ENCODE measurements at regions not wholly inside any gene's neighbourhood (a gene's known extent, or its start where the extent isn't known, plus 50 kb on each side); places are given as distances from the start of the nearest gene placed in this dataset.

DNA sequence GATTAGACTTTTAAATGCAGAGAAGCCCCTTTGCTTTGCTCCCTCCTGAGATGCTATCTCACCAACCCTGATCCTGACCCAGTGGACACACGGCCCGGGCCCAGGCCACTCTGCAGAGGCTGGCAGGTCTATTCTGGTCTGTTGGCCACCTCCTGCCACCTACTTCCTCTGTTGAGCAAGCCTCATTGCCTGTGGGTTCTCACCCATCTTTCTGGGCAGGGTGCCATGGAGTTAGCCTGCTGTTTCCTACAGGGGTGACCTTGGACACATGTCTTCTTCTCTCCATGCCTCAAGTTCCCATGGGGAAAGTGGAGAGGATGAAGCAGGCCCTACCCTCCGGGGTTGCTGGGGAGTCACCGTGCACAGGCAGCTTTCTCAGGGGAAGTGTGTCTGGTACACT lies 266.2 kb upstream of the IRX1 start:
- Histone ChIP-seq H2BK120ac (replicated peaks; ENCODE audit: low read depth, low read length) (no peak overlapping the region), H2BK20ac (ENCODE audit: low read length) (no peak overlapping the region), H3K23me2 (ENCODE audit: low read depth, low read length) (no peaks in the 10 kb centered on the region), H2BK5ac (ENCODE audit: low read depth, low read length) (no peak overlapping the region), H2AK5ac (ENCODE audit: low read depth, low read length) (no peak overlapping the region), H3K27ac (ENCODE audit: low read depth, low read length) (no peak overlapping the region), H3K4me1 (replicated peaks in 1 of 4; ENCODE audit: control insufficient read depth in 3 of 4, insufficient read depth in 4 of 4, low read length in 3 of 4) (peaks cover 0 to 10% (median 0%) of the 10 kb centered on the region in 4 experiments; a peak in 2 of 7 replicates), H2BK12ac (ENCODE audit: low read depth, low read length) (no peak overlapping the region), H3K36me3 (ENCODE audit: control insufficient read depth in 2 of 4, insufficient read depth in 4 of 4, low read length in 3 of 4) (no peaks in the 10 kb centered on the region), H3K23ac (ENCODE audit: insufficient read length) (no peak overlapping the region), H3K14ac (ENCODE audit: insufficient read length) (no peak overlapping the region), H4K8ac (ENCODE audit: extremely low read depth, insufficient read depth, low read length) (no peak overlapping the region), H3K4me2 (ENCODE audit: insufficient read depth in 1 of 2, low read depth in 2 of 2, low read length in 2 of 2) (no peak overlapping the region), H3K9ac (replicated peaks in 1 of 4; ENCODE audit: extremely low read depth in 1 of 4, low read depth in 3 of 4, low read length in 3 of 4) (no peak overlapping the region), H3K4me3 (ENCODE audit: extremely low read depth in 1 of 4, insufficient read depth in 2 of 4, low read depth in 3 of 4, low read length in 4 of 4) (no peak overlapping the region), H3K27me3 (replicated peaks in 1 of 4; ENCODE audit: control insufficient read depth in 3 of 4, extremely low read depth in 1 of 4, insufficient read depth in 3 of 4, low read length in 3 of 4) (no peaks in the 10 kb centered on the region), H4K5ac (ENCODE audit: insufficient read length, low read depth, low read length) (no peak overlapping the region), H3K56ac (replicated peaks; ENCODE audit: insufficient read length, low read depth, low read length) (no peak overlapping the region), H2AFZ (ENCODE audit: low read length) (no peak overlapping the region), H3K79me2 (ENCODE audit: control insufficient read depth in 1 of 2, insufficient read depth in 2 of 2, low read length in 2 of 2) (no peaks in the 10 kb centered on the region), H4K91ac (replicated peaks; ENCODE audit: insufficient read length, low read length) (no peak overlapping the region), H2BK15ac (ENCODE audit: low read length) (no peak overlapping the region), H3K18ac (ENCODE audit: extremely low read depth, low read length) (no peak overlapping the region), H3K79me1 (ENCODE audit: low read depth, low read length) (no peaks in the 10 kb centered on the region), H3K4ac (replicated peaks; ENCODE audit: insufficient read length, low read depth, low read length) (no peak overlapping the region), H4K20me1 (replicated peaks in 1 of 2; ENCODE audit: control insufficient read depth in 1 of 2, insufficient read depth in 2 of 2, low read length in 2 of 2) (peaks cover 0 to 2% of the 10 kb centered on the region in 2 experiments), H3K9me3 (ENCODE audit: insufficient read depth in 2 of 2, low read depth in 1 of 2, low read length in 1 of 2) (peaks cover 0 to 3% of the 10 kb centered on the region in 2 experiments; a peak in 1 of 4 replicates)
- CTCF ChIA-PET (ENCODE audit: partially characterized antibody): no interaction called here
- POLR2A ChIA-PET (ENCODE audit: partially characterized antibody): no interaction called here
- DNase-seq (ENCODE audit: low read depth in 1 of 2, low spot score in 2 of 2) (no peak), FAIRE-seq (no peak)
- WGBS, 2 experiments (ENCODE audit: extremely low coverage in 1 of 2, insufficient coverage in 1 of 2, insufficient read length in 1 of 2, insufficient replicate concordance in 2 of 2, low coverage in 1 of 2, low lambda C conversion rate in 2 of 2, missing lambda C conversion rate in 1 of 2): 97% methylated on average over 4 of the region's 4 CpGs; no CpG with 5 or more reads in 1 of the 2 experiments
- TF ChIP-seq GABPA (IDR thresholded peaks at IDR 0.05; ENCODE audit: borderline replicate concordance, insufficient read depth, low read length) (no peak), SAP30 (IDR thresholded peaks at IDR 0.05; ENCODE audit: insufficient read depth, insufficient replicate concordance, low read length) (no peak), NRF1 (IDR thresholded peaks at IDR 0.05; ENCODE audit: low read depth, low read length) (no peak), RNF2 (IDR thresholded peaks at IDR 0.05; ENCODE audit: borderline replicate concordance, low read depth, low read length, missing control alignments, poor library complexity, severe bottlenecking) (no peak), RFX5 (IDR thresholded peaks at IDR 0.05; ENCODE audit: borderline replicate concordance, low read depth, low read length) (no peak), KDM4A (IDR thresholded peaks at IDR 0.05; ENCODE audit: low read depth, low read length, severe bottlenecking) (no peak), SUZ12 (IDR thresholded peaks at IDR 0.05; ENCODE audit: low read length) (no peak), TCF12 (IDR thresholded peaks at IDR 0.05; ENCODE audit: low read depth, low read length) (no peak), MAX (IDR thresholded peaks at IDR 0.05) (no peak), ASH2L (IDR thresholded peaks at IDR 0.05; ENCODE audit: low read length) (no peak), PHF8 (conservative IDR thresholded peaks at IDR 0.05; ENCODE audit: low read depth, low read length) (no peak), POLR2A (IDR thresholded peaks at IDR 0.05; ENCODE audit: control extremely low read depth in 1 of 2, low read depth in 2 of 2, low read length in 2 of 2) (no peak)
